Nephron (organoid): ENCODE measurements at regions not wholly inside any gene's neighbourhood (a gene's known extent, or its start where the extent isn't known, plus 50 kb on each side); places are given as distances from the start of the nearest gene placed in this dataset.

ENCODE experiments used
- H3K27ac Mint-ChIP-seq, 3 experiments: 2 replicates each; pipeline ENCODE4 v1.8.0; 2020; ENCODE audit warnings: mixed read lengths in 3 of 3, mild to moderate bottlenecking in 2 of 3, moderate library complexity in 1 of 3
- H3K27me3 Mint-ChIP-seq: 2 replicates; pipeline ENCODE4 v1.8.0; 2021; ENCODE audit warnings: low read depth, mild to moderate bottlenecking, moderate library complexity, mixed read lengths
- H3K36me3 Mint-ChIP-seq: 2 replicates; pipeline ENCODE4 v1.8.0; 2020; ENCODE audit warnings: low read depth, mixed read lengths
- H3K4me1 Mint-ChIP-seq: 2 replicates; pipeline ENCODE4 v1.8.0; 2020; ENCODE audit warnings: mixed read lengths
- H3K4me3 Mint-ChIP-seq, 3 experiments: 2 replicates each; pipeline ENCODE4 v1.8.0; 2020; ENCODE audit warnings: mild to moderate bottlenecking in 3 of 3, mixed read lengths in 3 of 3, moderate library complexity in 2 of 3
- H3K9me3 Mint-ChIP-seq: 2 replicates; pipeline ENCODE4 v1.8.0; 2020; ENCODE audit warnings: mixed read lengths
- CTCF ChIP-seq, 3 experiments: fragments of 200-600 bp; sonication (generic); IDR thresholded peaks; one replicate each; pipeline ENCODE4 v1.5.0; 2021; ENCODE audit warnings: antibody characterized with exemption in 3 of 3; ENCODE audit not compliant: unreplicated experiment in 3 of 3

- Mint-ChIP-seq H3K27ac (no peak overlapping the region), H3K36me3 (no peaks in the 10 kb centered on the region), H3K27me3 (peaks cover 4% of the 10 kb centered on the region), H3K9me3 (no peaks in the 10 kb centered on the region), H3K4me3 (no peak overlapping the region), H3K4me1 (peaks cover 7% of the 10 kb centered on the region)
- TF ChIP-seq CTCF (IDR thresholded peaks at IDR 0.05; ENCODE audit: unreplicated experiment in 3 of 3) = no peak
Observed at GRCh38 chr13:44024167-44024845, 144.6 kb downstream of the LACC1 start.

- Mint-ChIP-seq H3K4me3 (no peak overlapping the region), H3K36me3 (no peaks in the 10 kb centered on the region)
Observed at GRCh38 chr13:44024846-44025195, 145.1 kb downstream of the LACC1 start.

GRCh38 chr13:44026194-44026593 lies 146.5 kb downstream of the LACC1 start:
- TF ChIP-seq CTCF (IDR thresholded peaks at IDR 0.05; ENCODE audit: unreplicated experiment in 3 of 3) = no peak
- Mint-ChIP-seq H3K27me3 (peaks cover 4% of the 10 kb centered on the region), H3K27ac (no peak overlapping the region), H3K4me3 (no peak overlapping the region), H3K36me3 (no peaks in the 10 kb centered on the region), H3K4me1 (peaks cover 19% of the 10 kb centered on the region), H3K9me3 (no peaks in the 10 kb centered on the region)

More at GRCh38 chr13:44024846-44025195, 145.1 kb downstream of the LACC1 start:
- no peak for TF ChIP-seq CTCF (IDR thresholded peaks at IDR 0.05; ENCODE audit: unreplicated experiment in 3 of 3)
- Mint-ChIP-seq H3K9me3 (no peaks in the 10 kb centered on the region), H3K4me1 (peaks cover 11% of the 10 kb centered on the region), H3K27ac (no peak overlapping the region), H3K27me3 (peaks cover 4% of the 10 kb centered on the region)

GRCh38 chr13:44028734-44029133 lies 149.0 kb downstream of the LACC1 start:
- Mint-ChIP-seq H3K27me3 (peaks cover 4% of the 10 kb centered on the region), H3K9me3 (no peaks in the 10 kb centered on the region), H3K36me3 (no peaks in the 10 kb centered on the region), H3K4me3 (no peak overlapping the region), H3K4me1 (peaks cover 14% of the 10 kb centered on the region), H3K27ac (no peak overlapping the region)
- TF ChIP-seq CTCF (IDR thresholded peaks at IDR 0.05; ENCODE audit: unreplicated experiment in 3 of 3) = no peak

GRCh38 chr13:44030615-44031014 lies 150.9 kb downstream of the LACC1 start:
- TF ChIP-seq CTCF (IDR thresholded peaks at IDR 0.05; ENCODE audit: unreplicated experiment in 3 of 3) = no peak
- Mint-ChIP-seq H3K4me1 (peaks cover 14% of the 10 kb centered on the region), H3K9me3 (peaks cover 8% of the 10 kb centered on the region), H3K4me3 (no peak overlapping the region), H3K27ac (peak overlapping the region in 2 of 3 experiments; percentile 28 to 60), H3K36me3 (peaks cover under 1% of the 10 kb centered on the region), H3K27me3 (peaks cover 4% of the 10 kb centered on the region)

- Mint-ChIP-seq H3K27me3 (no peaks in the 10 kb centered on the region), H3K4me1 (peaks cover 14% of the 10 kb centered on the region), H3K27ac (no peak overlapping the region), H3K9me3 (peaks cover 10% of the 10 kb centered on the region), H3K36me3 (peaks cover 3% of the 10 kb centered on the region), H3K4me3 (no peak overlapping the region)
- TF ChIP-seq CTCF (IDR thresholded peaks at IDR 0.05; ENCODE audit: unreplicated experiment in 3 of 3) = no peak
Observed at GRCh38 chr13:44031555-44031954, 151.9 kb downstream of the LACC1 start.
